Heart left ventricle (tissue), 16 donors: ENCODE measurements at regions not wholly inside any gene's neighbourhood (a gene's known extent, or its start where the extent isn't known, plus 50 kb on each side); places are given as distances from the start of the nearest gene placed in this dataset.
A peak's percentile ranks its signal among the peaks of the same experiment; 100 is the strongest.

ENCODE experiments used
- ATAC-seq, 4 donors: fragments of 200-7000 bp; cut with Tn5 transposase; one replicate each; pipeline ENCODE4 v1.9.1; 2020 to 2022; ENCODE audit warnings: moderate library complexity in 4 of 4, mild to moderate bottlenecking in 3 of 4, moderate number of reproducible peaks in 1 of 4
- DNase-seq, 5 donors: peaks; one replicate each; pipeline ENCODE4 v3.0.0-alpha.2; 2020
- H3K27ac ChIP-seq, 12 donors: fragments of 200-600 bp; sonication (generic) in 4 of 12; one replicate each; pipeline versions ENCODE4 v1.5.0 to v1.8.0; 2016 to 2022; ENCODE audit warnings: mild to moderate bottlenecking in 2 of 12
- H3K27me3 ChIP-seq, 9 donors: fragments of 200-600 bp; sonication (generic) in 2 of 9; one replicate each; pipeline versions ENCODE4 v1.5.1 to v1.8.0; 2016 to 2022; ENCODE audit warnings: mild to moderate bottlenecking in 3 of 9
- H3K36me3 ChIP-seq, 9 donors: fragments of 200-600 bp; sonication (generic) in 2 of 9; one replicate each; pipeline versions ENCODE4 v1.5.0 to v1.8.0; 2018 to 2022; ENCODE audit warnings: mild to moderate bottlenecking in 2 of 9
- H3K4me1 ChIP-seq, 12 donors: fragments of 200-600 bp; sonication (generic) in 4 of 12; one replicate each; pipeline versions ENCODE4 v1.5.0 to v1.8.0; 2016 to 2022; ENCODE audit warnings: mild to moderate bottlenecking in 3 of 12
- H3K4me3 ChIP-seq, 12 donors: fragments of 200-600 bp; sonication (generic) in 4 of 12; one replicate each; pipeline versions ENCODE4 v1.5.0 to v1.8.0; 2017 to 2022; ENCODE audit warnings: mild to moderate bottlenecking in 9 of 12, moderate library complexity in 4 of 12
- H3K9me3 ChIP-seq, 12 donors: fragments of 200-600 bp; sonication (generic) in 4 of 12; one replicate each; pipeline versions ENCODE4 v1.5.0 to v1.8.0; 2016 to 2022; ENCODE audit warnings: mild to moderate bottlenecking in 1 of 12
- POLR2A ChIP-seq, 2 donors: fragments of 450-650 bp; IDR thresholded peaks; one replicate each; pipeline ENCODE4 v1.6.1; 2017; ENCODE audit warnings: antibody characterized with exemption in 2 of 2, mild to moderate bottlenecking in 2 of 2, moderate library complexity in 2 of 2
- WGBS, 4 donors: extraction: QIAGEN DNeasy Blood & Tissue Kit in 2 of 4; methylation state at CpG; one replicate each; pipeline versions ENCODE4 v1.1.5 to v1.1.7; 2013 to 2018; 5-methylcytosine and 5-hydroxymethylcytosine counted together
- intact Hi-C, 10 donors: fragments of 100-400 bp; cut with DNase I; formaldehyde crosslinking; loops; one replicate each; pipeline versions ENCODE4 v1.11.1 to v1.14.2; 2022
- TF ChIP-seq, protein P1 (sequence below), 12 donors: fragments of 200-600 bp; sonication (generic) in 4 of 12; IDR thresholded peaks; one replicate each; pipeline versions ENCODE4 v1.5.0 to v1.8.0; 2018 to 2022; ENCODE audit warnings: antibody characterized with exemption in 12 of 12, mild to moderate bottlenecking in 5 of 12
- donor health status: ischemic (EF 13 %, LVEDD 7.1; RV severe dilation, severe dysfunction).
- donor health status: healthy with polysubstance abuse.
- donor health status: DM: no; HTN: yes; CAD: no.
- donor health status: DM: no; HTN: no; CAD: no.
- donor health status: ischemic (EF 25% LVEDD 6.9; RV normal size, moderate dysfunction).
- donor health status: ischemic (EF 25% LVEDD 5.7; RV mildly dilated, moderate dysfunction).
- donor health status: healthy.
- donor health status: DM: yes; HTN: yes; CAD: no.
- donor health status: ischemic (EF 35%, LVEDD 5.7; RV mildly dilated, moderate dysfunction).
- donor health status: nonischemic (EF 11% LVEDD 7.7; RV severe dilation, severe dysfunction).
- donor health status: DM: yes; HTN: yes; CAD: no.
- donor health status: PGD.
- donor health status: ischemic (EF 29% LVEDD 5.4; RV normal size, mild dysfunction).
- donor health status: nonischemic (EF 23%, LVEDD 6.1; RV moderate dilation, normal function).

DNA sequence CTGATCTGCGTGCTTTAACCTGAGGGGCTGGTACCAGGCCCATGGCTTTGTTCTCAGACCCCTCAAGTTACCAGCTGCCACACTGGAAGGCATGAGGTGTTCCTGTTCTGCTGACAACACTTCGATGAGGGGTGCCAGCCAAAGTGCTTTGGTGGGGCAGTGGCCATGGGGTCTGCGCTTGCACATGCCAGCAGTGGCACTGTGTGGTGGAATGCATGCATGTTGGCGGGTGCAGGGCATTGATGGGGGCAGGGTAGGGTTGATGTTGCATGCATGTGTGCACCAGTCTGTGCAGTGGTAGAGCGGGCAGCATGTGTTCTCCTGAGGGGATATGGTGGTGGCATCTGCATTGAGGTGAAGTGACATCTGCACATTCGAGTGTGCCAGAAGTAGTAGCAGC lies 497.0 kb downstream of the SQOR start:
- intact Hi-C loops: no loop called here
- Histone ChIP-seq H3K4me1 (no peaks in the 10 kb centered on the region), H3K36me3 (no peaks in the 10 kb centered on the region), H3K27me3 (no peaks in the 10 kb centered on the region), H3K9me3 (peaks cover 0 to 43% (median 6%) of the 10 kb centered on the region in 12 donors), H3K4me3 (no peak overlapping the region), H3K27ac (no peak overlapping the region)
- DNase-seq: no peak
- peak in 1 of 4 donors; percentile 22 for ATAC-seq
- TF ChIP-seq, protein P1, sequence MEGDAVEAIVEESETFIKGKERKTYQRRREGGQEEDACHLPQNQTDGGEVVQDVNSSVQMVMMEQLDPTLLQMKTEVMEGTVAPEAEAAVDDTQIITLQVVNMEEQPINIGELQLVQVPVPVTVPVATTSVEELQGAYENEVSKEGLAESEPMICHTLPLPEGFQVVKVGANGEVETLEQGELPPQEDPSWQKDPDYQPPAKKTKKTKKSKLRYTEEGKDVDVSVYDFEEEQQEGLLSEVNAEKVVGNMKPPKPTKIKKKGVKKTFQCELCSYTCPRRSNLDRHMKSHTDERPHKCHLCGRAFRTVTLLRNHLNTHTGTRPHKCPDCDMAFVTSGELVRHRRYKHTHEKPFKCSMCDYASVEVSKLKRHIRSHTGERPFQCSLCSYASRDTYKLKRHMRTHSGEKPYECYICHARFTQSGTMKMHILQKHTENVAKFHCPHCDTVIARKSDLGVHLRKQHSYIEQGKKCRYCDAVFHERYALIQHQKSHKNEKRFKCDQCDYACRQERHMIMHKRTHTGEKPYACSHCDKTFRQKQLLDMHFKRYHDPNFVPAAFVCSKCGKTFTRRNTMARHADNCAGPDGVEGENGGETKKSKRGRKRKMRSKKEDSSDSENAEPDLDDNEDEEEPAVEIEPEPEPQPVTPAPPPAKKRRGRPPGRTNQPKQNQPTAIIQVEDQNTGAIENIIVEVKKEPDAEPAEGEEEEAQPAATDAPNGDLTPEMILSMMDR (IDR thresholded peaks at IDR 0.05): no peak
- no peak for TF ChIP-seq POLR2A (IDR thresholded peaks at IDR 0.05)
- 87 to 96% (median 91%) methylated on average over 6 of the region's 6 CpGs for WGBS, 4 donors

DNA sequence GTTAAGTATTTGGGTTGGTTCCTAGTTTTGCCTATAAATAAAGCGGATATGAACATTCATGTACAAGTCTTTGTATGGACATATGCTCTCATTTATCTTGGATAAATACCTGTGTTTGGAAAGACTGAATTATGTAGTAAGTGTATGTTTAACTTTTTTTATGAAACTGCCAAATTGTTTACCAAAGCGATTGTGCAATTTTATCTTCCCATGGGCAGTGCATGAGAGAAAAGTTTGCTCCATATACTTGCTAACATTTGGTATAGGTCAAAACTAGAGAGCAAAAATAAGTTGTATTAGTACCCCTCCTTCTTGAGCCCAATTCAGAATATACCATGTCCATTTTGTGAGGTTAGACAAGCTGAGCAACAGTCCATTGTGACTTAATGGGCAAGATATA lies 502.6 kb downstream of the SQOR start:
- no peak overlapping the region for H3K27ac ChIP-seq
- no peak for TF ChIP-seq POLR2A (IDR thresholded peaks at IDR 0.05)
- TF ChIP-seq, protein P1 (IDR thresholded peaks at IDR 0.05): no peak
- no peaks in the 10 kb centered on the region for H3K36me3 ChIP-seq
- WGBS, 4 donors: 93 to 98% (median 95%) methylated on average over 2 of the region's 2 CpGs
- no peak overlapping the region for H3K4me3 ChIP-seq
- H3K27me3 ChIP-seq: no peaks in the 10 kb centered on the region
- intact Hi-C loops: no loop called here
- H3K4me1 ChIP-seq: no peaks in the 10 kb centered on the region
- DNase-seq: no peak
- H3K9me3 ChIP-seq: peaks cover 0 to 25% (median 0%) of the 10 kb centered on the region in 12 donors
- ATAC-seq: no peak

DNA sequence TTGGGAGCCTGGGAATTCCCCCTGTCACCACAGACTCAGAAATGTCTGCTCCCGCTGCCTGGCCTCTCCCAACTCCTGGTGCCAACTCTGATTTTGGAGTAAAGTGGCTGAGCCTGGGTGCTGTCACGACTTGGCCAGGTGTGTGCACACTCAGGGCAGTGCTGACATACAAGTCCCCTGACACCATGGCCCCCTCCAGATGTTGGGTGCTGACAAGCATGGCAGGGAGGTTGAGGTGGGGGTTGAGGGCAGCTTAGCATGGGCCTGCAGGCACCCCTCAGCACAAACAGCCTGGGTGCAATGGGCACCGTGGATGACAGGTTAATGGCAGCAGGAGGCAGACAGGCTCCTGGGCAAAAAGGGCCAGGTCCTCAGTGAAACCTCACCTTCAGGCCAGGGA lies 511.2 kb downstream of the SQOR start:
- WGBS, 4 donors: 68 to 86% (median 81%) methylated on average over 2 to 3 of the region's 3 CpGs
- Histone ChIP-seq H3K4me3 (no peak overlapping the region), H3K9me3 (peaks cover 0 to 16% (median 3%) of the 10 kb centered on the region in 12 donors), H3K27ac (no peak overlapping the region), H3K4me1 (no peaks in the 10 kb centered on the region), H3K27me3 (no peaks in the 10 kb centered on the region), H3K36me3 (no peaks in the 10 kb centered on the region)
- DNase-seq (no peak), ATAC-seq (no peak)
- no peak for TF ChIP-seq POLR2A (IDR thresholded peaks at IDR 0.05)
- TF ChIP-seq, protein P1 (IDR thresholded peaks at IDR 0.05): no peak
- intact Hi-C loops: no loop called here

DNA sequence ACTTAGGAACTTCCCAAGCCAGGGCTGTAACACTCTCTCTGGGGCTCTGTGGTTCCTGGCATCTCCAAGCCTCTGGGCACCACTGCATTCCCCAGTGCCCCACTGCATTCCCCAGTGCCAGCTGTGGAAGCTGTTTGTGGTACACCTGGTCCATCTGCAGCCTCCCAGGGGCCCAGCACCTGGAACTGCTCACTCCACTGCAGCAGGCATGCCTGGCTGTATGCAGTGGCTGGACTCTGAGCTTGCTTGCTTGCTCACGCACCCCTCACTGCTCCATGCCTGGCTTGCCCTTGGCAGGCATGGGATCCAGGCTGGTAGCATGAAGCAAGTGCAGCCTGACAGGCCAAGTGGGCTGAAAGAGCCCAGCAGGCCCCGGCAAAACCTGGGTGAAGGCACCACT lies 512.1 kb downstream of the SQOR start:
- Histone ChIP-seq H3K4me3 (no peak overlapping the region), H3K27ac (no peak overlapping the region), H3K27me3 (no peaks in the 10 kb centered on the region), H3K36me3 (no peaks in the 10 kb centered on the region), H3K4me1 (no peaks in the 10 kb centered on the region), H3K9me3 (peaks cover 0 to 16% (median 3%) of the 10 kb centered on the region in 12 donors)
- ATAC-seq (no peak), DNase-seq (peak in 1 of 5 donors; percentile 40)
- TF ChIP-seq POLR2A (IDR thresholded peaks at IDR 0.05): no peak
- TF ChIP-seq, protein P1 (IDR thresholded peaks at IDR 0.05): no peak
- intact Hi-C loops: no loop called here
- 87 to 94% (median 90%) methylated on average over 2 of the region's 2 CpGs for WGBS, 4 donors
